Erythroblast (primary cell): ENCODE measurements at regions not wholly inside any gene's neighbourhood (a gene's known extent, or its start where the extent isn't known, plus 50 kb on each side); places are given as distances from the start of the nearest gene placed in this dataset.

Experiments
- GATA1 ChIP-seq: IDR thresholded peaks from 2 replicates; pipeline ENCODE4 v1.6.1; 2011; ENCODE audit warnings: low read depth, mild to moderate bottlenecking, control low read depth, low read length, moderate library complexity
- POLR2A ChIP-seq: IDR thresholded peaks from 2 replicates; pipeline ENCODE4 v1.6.1; 2011; ENCODE audit warnings: mild to moderate bottlenecking, low read length

DNA sequence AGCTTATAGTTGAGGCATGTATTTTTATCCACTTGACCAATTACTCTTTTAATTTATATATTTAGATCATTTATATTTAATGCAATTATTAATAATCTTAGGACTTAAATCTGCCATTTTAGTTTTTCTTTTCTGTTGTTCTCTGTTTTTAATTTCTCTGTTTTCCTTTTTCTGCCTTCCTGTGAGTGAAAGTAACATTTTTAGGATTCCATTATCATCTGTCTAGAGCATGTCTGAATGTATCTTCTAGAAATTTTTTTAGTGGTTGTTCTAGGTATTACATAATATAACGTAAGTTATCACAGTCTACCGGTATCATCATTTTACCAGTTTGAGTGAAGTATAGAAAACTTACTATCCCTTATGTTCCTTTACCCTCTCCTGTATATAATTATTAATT, 197.3 kb downstream of the UNC5CL start:
- TF ChIP-seq POLR2A, result no peak
- TF ChIP-seq GATA1, result no peak
